Nephron progenitor cell (in vitro differentiated cells): ENCODE measurements at regions not wholly inside any gene's neighbourhood (a gene's known extent, or its start where the extent isn't known, plus 50 kb on each side); places are given as distances from the start of the nearest gene placed in this dataset.

Source experiments
- DNase-seq: peaks from one replicate; pipeline ENCODE4 v3.0.0; 2021
- H3K27ac Mint-ChIP-seq: 2 replicates; pipeline ENCODE4 v1.8.0; 2021; ENCODE audit warnings: mild to moderate bottlenecking, moderate library complexity, mixed read lengths
- H3K27me3 Mint-ChIP-seq: 2 replicates; pipeline ENCODE4 v1.8.0; 2021; ENCODE audit warnings: mild to moderate bottlenecking, low read depth, mixed read lengths; ENCODE audit not compliant: poor library complexity
- H3K36me3 Mint-ChIP-seq: 2 replicates; pipeline ENCODE4 v1.8.0; 2021; ENCODE audit warnings: low read depth, mixed read lengths
- H3K4me1 Mint-ChIP-seq: 2 replicates; pipeline ENCODE4 v1.8.0; 2021; ENCODE audit warnings: mixed read lengths
- H3K4me3 Mint-ChIP-seq: 2 replicates; pipeline ENCODE4 v1.8.0; 2021; ENCODE audit warnings: mild to moderate bottlenecking, moderate library complexity, mixed read lengths
- H3K9me3 Mint-ChIP-seq: 2 replicates; pipeline ENCODE4 v1.8.0; 2021; ENCODE audit warnings: mild to moderate bottlenecking, moderate library complexity, mixed read lengths
- CTCF ChIP-seq: fragments of 200-600 bp; sonication (generic); IDR thresholded peaks from 2 replicates; pipeline ENCODE4 v1.5.0; 2021; ENCODE audit warnings: antibody characterized with exemption

- DNase-seq, result no peak
- Mint-ChIP-seq H3K4me3 (no peak overlapping the region), H3K27me3 (no peaks in the 10 kb centered on the region), H3K4me1 (peaks cover 8% of the 10 kb centered on the region), H3K36me3 (no peaks in the 10 kb centered on the region), H3K9me3 (no peaks in the 10 kb centered on the region), H3K27ac (no peak overlapping the region)
- TF ChIP-seq CTCF, result no peak
These were observed 187.9 kb upstream of the ZEB2 start for GRCh38 chr2:144707736-144708326.

GRCh38 chr2:144706647-144707046 lies 186.7 kb upstream of the ZEB2 start:
- Mint-ChIP-seq H3K27ac (no peak overlapping the region), H3K9me3 (no peaks in the 10 kb centered on the region)
- no peak for DNase-seq

GRCh38 chr2:144705328-144706245 lies 185.7 kb upstream of the ZEB2 start:
- H3K27ac Mint-ChIP-seq, result no peak overlapping the region
- no peak for DNase-seq
- H3K4me3 Mint-ChIP-seq, result no peak overlapping the region
- no peaks in the 10 kb centered on the region for H3K9me3 Mint-ChIP-seq
- no peaks in the 10 kb centered on the region for H3K27me3 Mint-ChIP-seq
- no peak for TF ChIP-seq CTCF
- no peaks in the 10 kb centered on the region for H3K36me3 Mint-ChIP-seq
- H3K4me1 Mint-ChIP-seq, result no peaks in the 10 kb centered on the region

More at GRCh38 chr2:144706647-144707046, 186.7 kb upstream of the ZEB2 start:
- no peak overlapping the region for H3K4me3 Mint-ChIP-seq
- no peaks in the 10 kb centered on the region for H3K36me3 Mint-ChIP-seq
- TF ChIP-seq CTCF, result no peak
- H3K27me3 Mint-ChIP-seq, result no peaks in the 10 kb centered on the region
- no peaks in the 10 kb centered on the region for H3K4me1 Mint-ChIP-seq

- no peaks in the 10 kb centered on the region for H3K36me3 Mint-ChIP-seq
- TF ChIP-seq CTCF, result no peak
- H3K27me3 Mint-ChIP-seq, result no peaks in the 10 kb centered on the region
- DNase-seq, result no peak
- H3K9me3 Mint-ChIP-seq, result no peaks in the 10 kb centered on the region
- no peak overlapping the region for H3K27ac Mint-ChIP-seq
- no peak overlapping the region for H3K4me3 Mint-ChIP-seq
- H3K4me1 Mint-ChIP-seq, result no peaks in the 10 kb centered on the region
These were observed 184.8 kb upstream of the ZEB2 start for GRCh38 chr2:144704709-144705095.

- Mint-ChIP-seq H3K27ac (no peak overlapping the region), H3K4me1 (no peaks in the 10 kb centered on the region), H3K9me3 (no peaks in the 10 kb centered on the region), H3K27me3 (no peaks in the 10 kb centered on the region), H3K36me3 (no peaks in the 10 kb centered on the region), H3K4me3 (no peak overlapping the region)
- no peak for DNase-seq
- TF ChIP-seq CTCF, result no peak
These were observed 184.2 kb upstream of the ZEB2 start for GRCh38 chr2:144703852-144704708.
